HepG2 (cell line): ENCODE measurements at regions not wholly inside any gene's neighbourhood (a gene's known extent, or its start where the extent isn't known, plus 50 kb on each side); places are given as distances from the start of the nearest gene placed in this dataset.

Experiments used
- AGO1 ChIP-seq: fragments of 200-400 bp; formaldehyde crosslinking; IDR thresholded peaks from 2 replicates; pipeline ENCODE4 v1.6.1; 2017; ENCODE audit warnings: mild to moderate bottlenecking, low read depth, low read length, moderate library complexity; ENCODE audit not compliant: poor library complexity, severe bottlenecking
- BRD4 ChIP-seq: sonication (generic); formaldehyde crosslinking; IDR thresholded peaks from 2 replicates; pipeline ENCODE4 v1.4.0; 2020; ENCODE audit warnings: missing genetic modification reagents
- ELF4 ChIP-seq: sonication (generic); formaldehyde crosslinking; IDR thresholded peaks from 2 replicates; pipeline ENCODE4 v1.5.0; 2020; ENCODE audit warnings: missing genetic modification reagents, mild to moderate bottlenecking, moderate library complexity, borderline replicate concordance
- GATAD1 ChIP-seq: IDR thresholded peaks from 2 replicates; pipeline ENCODE4 v1.6.1; 2016; ENCODE audit warnings: missing genetic modification reagents, missing compliant biosample characterization
- JDP2 ChIP-seq: sonication (generic); formaldehyde crosslinking; IDR thresholded peaks from 2 replicates; pipeline ENCODE4 v1.8.1; 2022; ENCODE audit warnings: missing genetic modification reagents, borderline replicate concordance
- MED13 ChIP-seq: sonication (generic); formaldehyde crosslinking; IDR thresholded peaks from 2 replicates; pipeline ENCODE4 v1.5.0; 2020; ENCODE audit warnings: missing genetic modification reagents
- NCOA1 ChIP-seq: sonication (generic); formaldehyde crosslinking; IDR thresholded peaks from 2 replicates; pipeline ENCODE4 v1.9.0; 2021; ENCODE audit warnings: missing genetic modification reagents
- POLR2G ChIP-seq: fragments of 200-400 bp; formaldehyde crosslinking; IDR thresholded peaks from 2 replicates; pipeline ENCODE4 v1.6.1; 2018; ENCODE audit warnings: mild to moderate bottlenecking, low read depth, low read length, moderate library complexity
- SALL1 ChIP-seq: sonication (generic); formaldehyde crosslinking; IDR thresholded peaks from 2 replicates; pipeline ENCODE4 v1.8.0; 2022; ENCODE audit warnings: mild to moderate bottlenecking, missing genetic modification reagents
- YY1 ChIP-seq: IDR thresholded peaks from 2 replicates; pipeline ENCODE4 v1.6.1; 2011; ENCODE audit warnings: low read length, low read depth, moderate library complexity, mild to moderate bottlenecking; ENCODE audit not compliant: insufficient read depth, insufficient replicate concordance
- ZNF572 ChIP-seq: sonication (generic); formaldehyde crosslinking; IDR thresholded peaks from 2 replicates; pipeline ENCODE4 v1.5.1; 2020; ENCODE audit warnings: mild to moderate bottlenecking, missing genetic modification reagents
- ZNF644 ChIP-seq: IDR thresholded peaks from 2 replicates; pipeline ENCODE4 v1.6.1; 2016; ENCODE audit warnings: low read depth
- TF ChIP-seq, protein P1 (sequence below): sonication (generic); formaldehyde crosslinking; IDR thresholded peaks from 2 replicates; pipeline ENCODE4 v1.5.0; 2020; ENCODE audit warnings: mild to moderate bottlenecking, missing genetic modification reagents
- TF ChIP-seq, protein P2 (sequence below): sonication (generic); formaldehyde crosslinking; IDR thresholded peaks from 2 replicates; pipeline ENCODE4 v1.5.0; 2020; ENCODE audit warnings: missing genetic modification reagents
- TF ChIP-seq, protein P3 (sequence below): sonication (generic); formaldehyde crosslinking; IDR thresholded peaks from 2 replicates; pipeline ENCODE4 v1.4.0; 2020; ENCODE audit warnings: mild to moderate bottlenecking, missing genetic modification reagents
- TF ChIP-seq, protein P4 (sequence below): sonication (generic); formaldehyde crosslinking; IDR thresholded peaks from 2 replicates; pipeline ENCODE4 v1.4.0; 2020; ENCODE audit warnings: missing genetic modification reagents

DNA sequence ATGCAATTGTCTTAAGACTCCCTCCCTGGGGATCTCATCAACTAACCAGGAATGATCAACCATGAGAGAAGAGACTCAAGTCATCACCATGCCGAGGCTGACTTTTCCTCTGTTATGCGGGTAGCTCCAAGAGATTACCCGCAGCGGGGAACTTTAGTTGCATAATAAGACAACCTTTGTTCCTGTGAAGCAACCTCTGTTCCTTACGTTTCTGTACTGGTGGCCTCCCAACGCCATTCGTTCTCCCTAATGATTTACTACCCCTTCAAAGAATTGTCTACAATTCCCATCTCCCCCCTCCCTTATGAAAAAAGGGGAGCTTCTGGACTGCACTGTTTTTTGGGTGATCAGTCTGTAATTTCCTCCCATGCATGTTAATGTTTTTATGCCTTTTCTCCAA lies 66.1 kb upstream of the LRPPRC start (continued):
- TF ChIP-seq, protein P1, sequence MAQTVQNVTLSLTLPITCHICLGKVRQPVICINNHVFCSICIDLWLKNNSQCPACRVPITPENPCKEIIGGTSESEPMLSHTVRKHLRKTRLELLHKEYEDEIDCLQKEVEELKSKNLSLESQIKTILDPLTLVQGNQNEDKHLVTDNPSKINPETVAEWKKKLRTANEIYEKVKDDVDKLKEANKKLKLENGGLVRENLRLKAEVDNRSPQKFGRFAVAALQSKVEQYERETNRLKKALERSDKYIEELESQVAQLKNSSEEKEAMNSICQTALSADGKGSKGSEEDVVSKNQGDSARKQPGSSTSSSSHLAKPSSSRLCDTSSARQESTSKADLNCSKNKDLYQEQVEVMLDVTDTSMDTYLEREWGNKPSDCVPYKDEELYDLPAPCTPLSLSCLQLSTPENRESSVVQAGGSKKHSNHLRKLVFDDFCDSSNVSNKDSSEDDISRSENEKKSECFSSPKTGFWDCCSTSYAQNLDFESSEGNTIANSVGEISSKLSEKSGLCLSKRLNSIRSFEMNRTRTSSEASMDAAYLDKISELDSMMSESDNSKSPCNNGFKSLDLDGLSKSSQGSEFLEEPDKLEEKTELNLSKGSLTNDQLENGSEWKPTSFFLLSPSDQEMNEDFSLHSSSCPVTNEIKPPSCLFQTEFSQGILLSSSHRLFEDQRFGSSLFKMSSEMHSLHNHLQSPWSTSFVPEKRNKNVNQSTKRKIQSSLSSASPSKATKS (CRISPR knock-in tag), result no peak
- peak; percentile 95 for TF ChIP-seq ZNF644 (CRISPR knock-in tag)
- TF ChIP-seq POLR2G, result no peak
- no peak for TF ChIP-seq AGO1
- TF ChIP-seq, protein P2, sequence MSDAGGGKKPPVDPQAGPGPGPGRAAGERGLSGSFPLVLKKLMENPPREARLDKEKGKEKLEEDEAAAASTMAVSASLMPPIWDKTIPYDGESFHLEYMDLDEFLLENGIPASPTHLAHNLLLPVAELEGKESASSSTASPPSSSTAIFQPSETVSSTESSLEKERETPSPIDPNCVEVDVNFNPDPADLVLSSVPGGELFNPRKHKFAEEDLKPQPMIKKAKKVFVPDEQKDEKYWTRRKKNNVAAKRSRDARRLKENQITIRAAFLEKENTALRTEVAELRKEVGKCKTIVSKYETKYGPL (CRISPR knock-in tag), result peak; percentile 99
- peak; percentile 44; the same call in 1 of the 2 replicates for TF ChIP-seq SALL1
- no peak for TF ChIP-seq YY1
- TF ChIP-seq, protein P3, sequence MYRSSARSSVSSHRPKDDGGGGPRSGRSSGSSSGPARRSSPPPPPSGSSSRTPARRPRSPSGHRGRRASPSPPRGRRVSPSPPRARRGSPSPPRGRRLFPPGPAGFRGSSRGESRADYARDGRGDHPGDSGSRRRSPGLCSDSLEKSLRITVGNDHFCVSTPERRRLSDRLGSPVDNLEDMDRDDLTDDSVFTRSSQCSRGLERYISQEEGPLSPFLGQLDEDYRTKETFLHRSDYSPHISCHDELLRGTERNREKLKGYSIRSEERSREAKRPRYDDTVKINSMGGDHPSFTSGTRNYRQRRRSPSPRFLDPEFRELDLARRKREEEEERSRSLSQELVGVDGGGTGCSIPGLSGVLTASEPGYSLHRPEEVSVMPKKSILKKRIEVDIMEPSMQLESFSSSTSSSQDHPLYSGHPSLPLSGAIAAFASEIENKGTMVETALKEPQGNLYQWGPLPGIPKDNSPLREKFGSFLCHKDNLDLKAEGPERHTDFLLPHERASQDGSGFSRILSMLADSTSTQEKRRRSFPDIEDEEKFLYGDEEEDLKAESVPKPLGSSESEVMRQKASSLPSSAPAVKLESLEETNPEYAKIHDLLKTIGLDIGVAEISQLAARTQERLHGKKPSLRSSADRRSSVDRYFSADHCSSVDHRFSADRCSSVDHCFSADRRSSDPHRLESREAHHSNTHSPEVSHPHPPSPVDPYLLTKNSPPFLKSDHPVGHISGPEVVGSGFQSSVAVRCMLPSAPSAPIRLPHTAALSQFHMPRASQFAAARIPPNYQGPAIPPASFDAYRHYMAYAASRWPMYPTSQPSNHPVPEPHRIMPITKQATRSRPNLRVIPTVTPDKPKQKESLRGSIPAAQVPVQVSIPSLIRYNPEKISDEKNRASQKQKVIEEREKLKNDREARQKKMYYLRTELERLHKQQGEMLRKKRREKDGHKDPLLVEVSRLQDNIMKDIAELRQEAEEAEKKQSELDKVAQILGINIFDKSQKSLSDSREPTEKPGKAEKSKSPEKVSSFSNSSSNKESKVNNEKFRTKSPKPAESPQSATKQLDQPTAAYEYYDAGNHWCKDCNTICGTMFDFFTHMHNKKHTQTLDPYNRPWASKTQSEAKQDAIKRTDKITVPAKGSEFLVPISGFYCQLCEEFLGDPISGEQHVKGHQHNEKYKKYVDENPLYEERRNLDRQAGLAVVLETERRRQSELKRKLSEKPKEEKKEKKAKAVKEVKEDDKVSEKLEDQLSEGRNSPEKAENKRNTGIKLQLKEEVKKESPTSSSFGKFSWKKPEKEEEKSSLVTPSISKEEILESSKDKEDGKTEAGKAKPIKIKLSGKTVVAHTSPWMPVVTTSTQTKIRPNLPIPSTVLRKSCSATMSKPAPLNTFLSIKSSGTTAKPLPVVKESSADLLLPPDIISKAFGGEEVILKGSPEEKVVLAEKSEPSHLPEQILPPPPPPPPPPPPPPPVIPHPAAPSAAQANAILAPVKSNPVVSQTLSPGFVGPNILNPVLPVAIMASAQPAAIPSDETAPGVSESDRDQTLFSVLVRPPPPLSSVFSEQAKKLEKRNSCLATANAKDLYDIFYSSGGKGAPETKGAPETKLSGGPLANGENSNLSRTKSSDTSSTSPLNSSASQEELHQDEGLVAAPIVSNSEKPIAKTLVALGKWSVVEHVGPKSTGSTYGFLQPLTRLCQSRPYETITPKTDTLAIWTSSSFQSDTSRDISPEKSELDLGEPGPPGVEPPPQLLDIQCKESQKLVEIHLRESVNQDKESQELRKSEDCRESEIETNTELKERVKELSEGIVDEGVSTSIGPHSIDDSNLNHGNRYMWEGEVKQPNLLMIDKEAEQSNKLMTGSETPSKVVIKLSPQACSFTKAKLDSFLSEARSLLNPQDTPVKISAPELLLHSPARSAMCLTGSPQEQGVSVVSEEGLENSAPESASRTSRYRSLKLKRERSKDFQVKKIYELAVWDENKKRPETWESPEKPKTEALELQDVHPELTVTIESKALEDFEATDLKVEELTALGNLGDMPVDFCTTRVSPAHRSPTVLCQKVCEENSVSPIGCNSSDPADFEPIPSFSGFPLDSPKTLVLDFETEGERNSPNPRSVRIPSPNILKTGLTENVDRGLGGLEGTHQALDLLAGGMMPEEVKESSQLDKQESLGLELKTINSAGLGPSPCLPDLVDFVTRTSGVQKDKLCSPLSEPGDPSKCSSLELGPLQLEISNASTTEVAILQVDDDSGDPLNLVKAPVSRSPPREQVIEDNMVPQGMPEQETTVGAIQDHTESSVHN (CRISPR knock-in tag), result no peak
- no peak for TF ChIP-seq NCOA1 (CRISPR knock-in tag)
- no peak for TF ChIP-seq GATAD1 (CRISPR knock-in tag)
- TF ChIP-seq ELF4 (CRISPR knock-in tag), result no peak
- no peak for TF ChIP-seq ZNF572 (CRISPR knock-in tag)
- no peak for TF ChIP-seq MED13 (CRISPR knock-in tag)
- no peak for TF ChIP-seq BRD4 (CRISPR knock-in tag)
- TF ChIP-seq JDP2 (CRISPR knock-in tag), result no peak
- TF ChIP-seq, protein P4, sequence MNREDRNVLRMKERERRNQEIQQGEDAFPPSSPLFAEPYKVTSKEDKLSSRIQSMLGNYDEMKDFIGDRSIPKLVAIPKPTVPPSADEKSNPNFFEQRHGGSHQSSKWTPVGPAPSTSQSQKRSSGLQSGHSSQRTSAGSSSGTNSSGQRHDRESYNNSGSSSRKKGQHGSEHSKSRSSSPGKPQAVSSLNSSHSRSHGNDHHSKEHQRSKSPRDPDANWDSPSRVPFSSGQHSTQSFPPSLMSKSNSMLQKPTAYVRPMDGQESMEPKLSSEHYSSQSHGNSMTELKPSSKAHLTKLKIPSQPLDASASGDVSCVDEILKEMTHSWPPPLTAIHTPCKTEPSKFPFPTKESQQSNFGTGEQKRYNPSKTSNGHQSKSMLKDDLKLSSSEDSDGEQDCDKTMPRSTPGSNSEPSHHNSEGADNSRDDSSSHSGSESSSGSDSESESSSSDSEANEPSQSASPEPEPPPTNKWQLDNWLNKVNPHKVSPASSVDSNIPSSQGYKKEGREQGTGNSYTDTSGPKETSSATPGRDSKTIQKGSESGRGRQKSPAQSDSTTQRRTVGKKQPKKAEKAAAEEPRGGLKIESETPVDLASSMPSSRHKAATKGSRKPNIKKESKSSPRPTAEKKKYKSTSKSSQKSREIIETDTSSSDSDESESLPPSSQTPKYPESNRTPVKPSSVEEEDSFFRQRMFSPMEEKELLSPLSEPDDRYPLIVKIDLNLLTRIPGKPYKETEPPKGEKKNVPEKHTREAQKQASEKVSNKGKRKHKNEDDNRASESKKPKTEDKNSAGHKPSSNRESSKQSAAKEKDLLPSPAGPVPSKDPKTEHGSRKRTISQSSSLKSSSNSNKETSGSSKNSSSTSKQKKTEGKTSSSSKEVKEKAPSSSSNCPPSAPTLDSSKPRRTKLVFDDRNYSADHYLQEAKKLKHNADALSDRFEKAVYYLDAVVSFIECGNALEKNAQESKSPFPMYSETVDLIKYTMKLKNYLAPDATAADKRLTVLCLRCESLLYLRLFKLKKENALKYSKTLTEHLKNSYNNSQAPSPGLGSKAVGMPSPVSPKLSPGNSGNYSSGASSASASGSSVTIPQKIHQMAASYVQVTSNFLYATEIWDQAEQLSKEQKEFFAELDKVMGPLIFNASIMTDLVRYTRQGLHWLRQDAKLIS, result no peak
